A549 (cell line): ENCODE measurements at regions not wholly inside any gene's neighbourhood (a gene's known extent, or its start where the extent isn't known, plus 50 kb on each side); places are given as distances from the start of the nearest gene placed in this dataset.

Experiments
- CTCF ChIP-seq: fragments of >200 bp; sonication (Bioruptor Twin); formaldehyde crosslinking; IDR thresholded peaks from 3 replicates; pipeline ENCODE4 v1.5.1; 2016
- JUN ChIP-seq, 2 experiments: fragments of >200 bp; sonication (Bioruptor Twin); formaldehyde crosslinking; IDR thresholded peaks; 2 replicates in 1 of 2; 3 replicates in 1 of 2; pipeline ENCODE4 v1.6.1; 2016 to 2017
- PBX3 ChIP-seq: IDR thresholded peaks from 2 replicates; pipeline ENCODE4 v1.6.1; 2012

- no peak for TF ChIP-seq CTCF
- no peak for TF ChIP-seq PBX3
- TF ChIP-seq JUN (IDR thresholded peaks at IDR 0.05) = no peak
Observed at GRCh38 chr11:15481871-15482270, 367.1 kb downstream of the INSC start.
